ENCODE measurements at regions not wholly inside any gene's neighbourhood (a gene's known extent, or its start where the extent isn't known, plus 50 kb on each side); places are given as distances from the start of the nearest gene placed in this dataset.

DNA sequence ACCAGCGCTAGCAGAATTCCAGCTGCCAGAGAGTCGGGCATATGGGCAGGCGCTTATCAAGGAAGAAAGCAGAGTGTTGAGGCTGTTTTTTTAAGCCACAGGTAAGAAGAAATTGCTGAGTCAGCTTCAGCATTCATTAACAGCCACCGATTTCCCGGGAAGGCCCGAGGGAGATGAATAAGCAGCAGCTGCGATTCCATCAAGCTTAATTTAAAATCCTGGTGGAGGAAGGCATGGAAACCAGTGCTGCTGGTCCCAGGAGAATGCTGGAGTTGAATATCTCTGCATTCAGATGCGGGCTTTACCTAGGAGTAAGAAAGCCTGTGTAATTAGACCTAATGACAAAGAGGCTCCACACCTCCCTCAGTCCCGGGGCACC, 168.8 kb downstream of the BRD1 start:
- H3K27me3 Mint-ChIP-seq: no peaks in the 10 kb centered on the region
- Histone ChIP-seq H3K27me3 (replicated peaks in 1 of 4; ENCODE audit: control extremely low read depth in 1 of 4, control insufficient read depth in 3 of 4, insufficient read depth in 4 of 4, low read length in 3 of 4) (no peaks in the 10 kb centered on the region), H2AFZ (ENCODE audit: insufficient read depth, low read depth, low read length, poor library complexity, severe bottlenecking) (peak overlapping the region; percentile 98), H3K4me1 (ENCODE audit: control insufficient read depth in 2 of 2, insufficient read depth in 2 of 2, low read length in 2 of 2) (peaks cover 29 to 33% of the 10 kb centered on the region in 2 donors), H3K4me3 (ENCODE audit: control extremely low read depth in 1 of 5, extremely low read depth in 1 of 5, insufficient read depth in 1 of 5, low read depth in 2 of 5, low read length in 4 of 5) (no peak overlapping the region), H4K20me1 (ENCODE audit: control insufficient read depth, insufficient read depth, low read length, poor library complexity, severe bottlenecking) (peaks cover 19% of the 10 kb centered on the region), H3K27ac (ENCODE audit: low read length in 2 of 2) (no peak overlapping the region), H3K36me3 (replicated peaks in 1 of 2; ENCODE audit: control extremely low read depth in 1 of 2, control insufficient read depth in 1 of 2, extremely low read depth in 1 of 2, insufficient read depth in 2 of 2, low read length in 1 of 2) (peaks cover 1 to 3% of the 10 kb centered on the region in 2 experiments), H3K9ac (ENCODE audit: low read length) (no peak overlapping the region), H3K79me2 (ENCODE audit: control insufficient read depth, insufficient read depth, low read length) (peaks cover 30% of the 10 kb centered on the region), H3K9me3 (ENCODE audit: control extremely low read depth in 1 of 3, control insufficient read depth in 2 of 3, insufficient read depth in 1 of 3, low read length in 2 of 3) (peaks cover 0 to 22% (median 0%) of the 10 kb centered on the region in 3 donors), H3K4me2 (replicated peaks; ENCODE audit: low read depth, low read length, poor library complexity, severe bottlenecking) (no peak overlapping the region)
- H3K27ac Mint-ChIP-seq: no peak overlapping the region
- ATAC-seq (ENCODE audit: low read depth) (no peak), DNase-seq (no peak)
- peak overlapping the region; percentile 85 for H3K4me3 Mint-ChIP-seq
- TF ChIP-seq, protein P1, sequence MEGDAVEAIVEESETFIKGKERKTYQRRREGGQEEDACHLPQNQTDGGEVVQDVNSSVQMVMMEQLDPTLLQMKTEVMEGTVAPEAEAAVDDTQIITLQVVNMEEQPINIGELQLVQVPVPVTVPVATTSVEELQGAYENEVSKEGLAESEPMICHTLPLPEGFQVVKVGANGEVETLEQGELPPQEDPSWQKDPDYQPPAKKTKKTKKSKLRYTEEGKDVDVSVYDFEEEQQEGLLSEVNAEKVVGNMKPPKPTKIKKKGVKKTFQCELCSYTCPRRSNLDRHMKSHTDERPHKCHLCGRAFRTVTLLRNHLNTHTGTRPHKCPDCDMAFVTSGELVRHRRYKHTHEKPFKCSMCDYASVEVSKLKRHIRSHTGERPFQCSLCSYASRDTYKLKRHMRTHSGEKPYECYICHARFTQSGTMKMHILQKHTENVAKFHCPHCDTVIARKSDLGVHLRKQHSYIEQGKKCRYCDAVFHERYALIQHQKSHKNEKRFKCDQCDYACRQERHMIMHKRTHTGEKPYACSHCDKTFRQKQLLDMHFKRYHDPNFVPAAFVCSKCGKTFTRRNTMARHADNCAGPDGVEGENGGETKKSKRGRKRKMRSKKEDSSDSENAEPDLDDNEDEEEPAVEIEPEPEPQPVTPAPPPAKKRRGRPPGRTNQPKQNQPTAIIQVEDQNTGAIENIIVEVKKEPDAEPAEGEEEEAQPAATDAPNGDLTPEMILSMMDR (IDR thresholded peaks at IDR 0.05): no peak
- TF ChIP-seq EZH2 (IDR thresholded peaks at IDR 0.05; ENCODE audit: borderline replicate concordance, insufficient read depth, low read depth, low read length, poor library complexity, severe bottlenecking): no peak
- peaks cover 38% of the 10 kb centered on the region for H3K4me1 Mint-ChIP-seq
- CTCF ChIA-PET: no interaction called here
- POLR2A ChIA-PET: no interaction called here
- H3K9me3 Mint-ChIP-seq (ENCODE audit: insufficient read depth): peaks cover 3% of the 10 kb centered on the region
- WGBS (ENCODE audit: insufficient coverage): 18% methylated on average over 5 of the region's 9 CpGs
- intact Hi-C loops (cut with micrococcal nuclease): no loop called here

DNA sequence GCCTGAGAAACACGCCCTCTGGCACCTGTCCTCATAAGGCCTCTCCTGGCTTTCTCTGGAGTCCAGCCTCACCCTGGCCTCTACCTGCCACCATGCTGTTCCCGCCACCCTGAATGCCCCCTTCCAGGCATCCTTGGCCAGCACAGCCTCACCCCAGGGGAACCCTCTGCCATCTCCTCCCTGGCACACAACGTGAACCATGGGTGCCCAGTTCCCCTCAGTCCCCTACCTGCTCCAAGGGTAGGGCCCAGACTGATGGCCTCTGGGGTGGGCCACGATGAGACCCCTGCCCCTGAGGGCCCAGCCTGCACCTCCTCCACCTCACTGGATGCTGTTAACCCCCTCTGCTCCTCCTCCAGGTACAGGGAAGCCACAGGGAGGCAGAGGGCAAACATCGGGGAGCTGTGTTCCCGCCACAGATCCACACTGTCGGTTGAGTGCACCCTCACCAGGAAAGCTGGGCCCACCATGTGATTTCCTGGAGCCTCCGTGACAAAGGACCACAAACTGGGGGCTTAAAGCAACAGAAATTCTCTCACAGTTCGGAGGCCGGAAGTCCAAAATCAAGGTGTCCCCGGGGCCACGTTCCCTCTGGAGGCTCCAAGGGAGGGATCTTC, 169.6 kb downstream of the BRD1 start:
- peak overlapping the region; percentile 82 for H3K27ac Mint-ChIP-seq
- H3K4me2 ChIP-seq (replicated peaks; ENCODE audit: low read depth, low read length, poor library complexity, severe bottlenecking): peak overlapping the region; percentile 82
- H3K9me3 Mint-ChIP-seq (ENCODE audit: insufficient read depth): peaks cover 3% of the 10 kb centered on the region
- H3K27ac ChIP-seq (ENCODE audit: low read length in 2 of 2): peak overlapping the region; percentile 69 to 77
- H3K9me3 ChIP-seq (ENCODE audit: control extremely low read depth in 1 of 3, control insufficient read depth in 2 of 3, insufficient read depth in 1 of 3, low read length in 2 of 3): peaks cover 0 to 22% (median 0%) of the 10 kb centered on the region in 3 donors
- intact Hi-C loops (cut with micrococcal nuclease): loop anchor here (1.0 kb wide), 1 partner anchor 12 kb away; no protein-coding TSS in a partner anchor
- peaks cover 27% of the 10 kb centered on the region for H4K20me1 ChIP-seq (ENCODE audit: control insufficient read depth, insufficient read depth, low read length, poor library complexity, severe bottlenecking)
- H3K36me3 ChIP-seq (replicated peaks in 1 of 2; ENCODE audit: control extremely low read depth in 1 of 2, control insufficient read depth in 1 of 2, extremely low read depth in 1 of 2, insufficient read depth in 2 of 2, low read length in 1 of 2): peaks cover 1 to 3% of the 10 kb centered on the region in 2 experiments
- peaks cover 38% of the 10 kb centered on the region for H3K79me2 ChIP-seq (ENCODE audit: control insufficient read depth, insufficient read depth, low read length)
- DNase-seq (no peak), ATAC-seq (ENCODE audit: low read depth) (no peak)
- H3K4me1 ChIP-seq (ENCODE audit: control insufficient read depth in 2 of 2, insufficient read depth in 2 of 2, low read length in 2 of 2): peaks cover 29 to 33% of the 10 kb centered on the region in 2 donors
- 29% methylated on average over 12 of the region's 12 CpGs for WGBS (ENCODE audit: insufficient coverage)
- H3K27me3 ChIP-seq (replicated peaks in 1 of 4; ENCODE audit: control extremely low read depth in 1 of 4, control insufficient read depth in 3 of 4, insufficient read depth in 4 of 4, low read length in 3 of 4): no peaks in the 10 kb centered on the region
- H3K9ac ChIP-seq (ENCODE audit: low read length): peak overlapping the region; percentile 81
- H3K4me3 Mint-ChIP-seq: peak overlapping the region; percentile 85
- peak overlapping the region in 4 of 5 experiments; percentile 83 to 93 (median 86) for H3K4me3 ChIP-seq (ENCODE audit: control extremely low read depth in 1 of 5, extremely low read depth in 1 of 5, insufficient read depth in 1 of 5, low read depth in 2 of 5, low read length in 4 of 5)
- CTCF ChIA-PET: interaction anchor here (1.1 kb wide), 1 partner anchor 11 kb away, joined by 4 read pairs; no protein-coding TSS in a partner anchor
- peak overlapping the region; percentile 98 for H2AFZ ChIP-seq (ENCODE audit: insufficient read depth, low read depth, low read length, poor library complexity, severe bottlenecking)
- H3K4me1 Mint-ChIP-seq: peaks cover 38% of the 10 kb centered on the region
- POLR2A ChIA-PET: no interaction called here
- no peak for TF ChIP-seq EZH2 (IDR thresholded peaks at IDR 0.05; ENCODE audit: borderline replicate concordance, insufficient read depth, low read depth, low read length, poor library complexity, severe bottlenecking)
- TF ChIP-seq, protein P1 (IDR thresholded peaks at IDR 0.05): no peak
- no peaks in the 10 kb centered on the region for H3K27me3 Mint-ChIP-seq
